CD14-positive monocyte (primary cell): ENCODE measurements at regions not wholly inside any gene's neighbourhood (a gene's known extent, or its start where the extent isn't known, plus 50 kb on each side); places are given as distances from the start of the nearest gene placed in this dataset.

Experiments used
- DNase-seq, 3 donors: peaks; one replicate each; pipeline ENCODE4 v3.0.0-alpha.2; 2011 to 2022
- H2AFZ ChIP-seq: 2 replicates; pipeline ENCODE4 v1.6.0; 2012; ENCODE audit warnings: mild to moderate bottlenecking, low read depth, low read length, inconsistent platforms; ENCODE audit not compliant: insufficient read depth, poor library complexity, severe bottlenecking
- H3K27ac ChIP-seq, 2 donors: 1 replicate in 1 of 2; 2 replicates in 1 of 2; pipeline ENCODE4 v1.5.1; 2012 to 2013; ENCODE audit warnings: low read length in 2 of 2, control low read depth in 1 of 2, inconsistent platforms in 1 of 2, low read depth in 1 of 2, mild to moderate bottlenecking in 1 of 2
- H3K27me3 ChIP-seq, 2 donors: one replicate each; pipeline versions ENCODE4 v1.6.0 to v1.6.1; 2011 to 2013; ENCODE audit warnings: low read length in 2 of 2; ENCODE audit not compliant: control insufficient read depth in 2 of 2, insufficient read depth in 2 of 2
- H3K36me3 ChIP-seq, 2 donors: replicated peaks in 1 of 2; 1 replicate in 1 of 2; 2 replicates in 1 of 2; pipeline versions ENCODE4 v1.5.1 to v1.6.1; 2012 to 2013; ENCODE audit warnings: low read length in 2 of 2, control low read depth in 1 of 2, inconsistent platforms in 1 of 2, mild to moderate bottlenecking in 1 of 2; ENCODE audit not compliant: insufficient read depth in 2 of 2, control insufficient read depth in 1 of 2
- H3K4me1 ChIP-seq, 2 donors: 1 replicate in 1 of 2; 2 replicates in 1 of 2; pipeline versions ENCODE4 v1.5.1 to v1.6.1; 2012 to 2013; ENCODE audit warnings: low read length in 2 of 2, control low read depth in 1 of 2, inconsistent platforms in 1 of 2, mild to moderate bottlenecking in 1 of 2, moderate library complexity in 1 of 2; ENCODE audit not compliant: insufficient read depth in 2 of 2, control insufficient read depth in 1 of 2
- H3K4me2 ChIP-seq: replicated peaks from 2 replicates; pipeline ENCODE3; 2012; ENCODE audit warnings: low read length, moderate library complexity, mild to moderate bottlenecking; ENCODE audit not compliant: poor library complexity, severe bottlenecking; ENCODE audit errors: extremely low read depth
- H3K4me3 ChIP-seq, 3 experiments: fragments of 200-600 bp in 1 of 3; sonication (generic) in 1 of 3; replicated peaks in 1 of 3; 1 replicate in 2 of 3; 2 replicates in 1 of 3; pipeline ENCODE4 v1.5.1; 2011 to 2013; ENCODE audit warnings: low read length in 3 of 3, mild to moderate bottlenecking in 3 of 3, control low read depth in 2 of 3, low read depth in 2 of 3, inconsistent platforms in 1 of 3, moderate library complexity in 1 of 3
- H3K79me2 ChIP-seq: 2 replicates; pipeline ENCODE4 v1.6.0; 2012; ENCODE audit warnings: mild to moderate bottlenecking, control low read depth, inconsistent platforms, low read length, moderate library complexity; ENCODE audit not compliant: insufficient read depth
- H3K9ac ChIP-seq: 2 replicates; pipeline ENCODE4 v1.6.0; 2017; ENCODE audit warnings: low read length, mild to moderate bottlenecking; ENCODE audit not compliant: insufficient read depth, poor library complexity, severe bottlenecking
- H3K9me3 ChIP-seq, 2 donors: replicated peaks in 1 of 2; 1 replicate in 1 of 2; 2 replicates in 1 of 2; pipeline versions ENCODE4 v1.5.1 to v1.6.1; 2012 to 2013; ENCODE audit warnings: low read length in 2 of 2, control low read depth in 1 of 2; ENCODE audit not compliant: control insufficient read depth in 1 of 2, insufficient read depth in 1 of 2
- H4K20me1 ChIP-seq: 2 replicates; pipeline ENCODE4 v1.6.0; 2012; ENCODE audit warnings: mild to moderate bottlenecking, low read length, control low read depth, moderate library complexity; ENCODE audit not compliant: insufficient read depth
- H3K27ac Mint-ChIP-seq, 7 donors: one replicate each; pipeline ENCODE4 v1.8.0; 2020; ENCODE audit warnings: mild to moderate bottlenecking in 7 of 7, mixed read lengths in 7 of 7, moderate library complexity in 6 of 7, inconsistent platforms in 2 of 7
- H3K27me3 Mint-ChIP-seq, 3 donors: one replicate each; pipeline ENCODE4 v1.8.0; 2021 to 2022; ENCODE audit warnings: low read depth in 3 of 3, mild to moderate bottlenecking in 3 of 3, mixed read lengths in 3 of 3, moderate library complexity in 3 of 3, inconsistent platforms in 1 of 3
- H3K36me3 Mint-ChIP-seq, 2 donors: one replicate each; pipeline ENCODE4 v1.8.0; 2020; ENCODE audit warnings: mixed read lengths in 2 of 2, inconsistent platforms in 1 of 2, mild to moderate bottlenecking in 1 of 2
- H3K4me1 Mint-ChIP-seq: one replicate; pipeline ENCODE4 v1.8.0; 2020; ENCODE audit warnings: mild to moderate bottlenecking, mixed read lengths
- H3K4me3 Mint-ChIP-seq, 2 donors: one replicate each; pipeline ENCODE4 v1.8.0; 2020; ENCODE audit warnings: mild to moderate bottlenecking in 2 of 2, mixed read lengths in 2 of 2, moderate library complexity in 1 of 2
- H3K9me3 Mint-ChIP-seq, 7 donors: one replicate each; pipeline ENCODE4 v1.8.0; 2020 to 2022; ENCODE audit warnings: mixed read lengths in 7 of 7, mild to moderate bottlenecking in 6 of 7, moderate library complexity in 6 of 7, inconsistent platforms in 2 of 7
- CTCF ChIP-seq: fragments of 200-600 bp; IDR thresholded peaks from one replicate; pipeline ENCODE4 v1.8.0; 2022; ENCODE audit warnings: antibody characterized with exemption, mild to moderate bottlenecking
- WGBS: methylation state at CpG from one replicate; pipeline ENCODE4 v1.1.5; 2013; ENCODE audit warnings: missing lambda C conversion rate; ENCODE audit not compliant: insufficient coverage; 5-methylcytosine and 5-hydroxymethylcytosine counted together
- intact Hi-C, 2 donors: fragments of 100-400 bp; cut with micrococcal nuclease; formaldehyde crosslinking; loops; one replicate each; pipeline versions ENCODE4 v1.15.0 to v1.15.1; 2023

GRCh38 chr20:11156922-11157321 lies 483.1 kb upstream of the JAG1 start:
- H3K4me3 Mint-ChIP-seq: no peak overlapping the region
- H2AFZ ChIP-seq: no peak overlapping the region

GRCh38 chr20:11158146-11158545 lies 484.3 kb upstream of the JAG1 start:
- H3K9me3 Mint-ChIP-seq: peaks cover 0 to 2% (median 0%) of the 10 kb centered on the region in 7 donors
- peaks cover 2% of the 10 kb centered on the region for H3K4me1 Mint-ChIP-seq
- H3K79me2 ChIP-seq: no peaks in the 10 kb centered on the region
- no peaks in the 10 kb centered on the region for H3K27me3 ChIP-seq
- no peaks in the 10 kb centered on the region for H3K9me3 ChIP-seq
- no peak for DNase-seq
- H3K4me3 Mint-ChIP-seq: no peak overlapping the region
- no peak overlapping the region for H2AFZ ChIP-seq
- H3K4me1 ChIP-seq: no peaks in the 10 kb centered on the region
- WGBS: 100% methylated on average over 1 of the region's 2 CpGs
- no peaks in the 10 kb centered on the region for H3K36me3 ChIP-seq
- H3K27me3 Mint-ChIP-seq: no peaks in the 10 kb centered on the region
- H4K20me1 ChIP-seq: no peaks in the 10 kb centered on the region
- intact Hi-C loops: no loop called here
- no peak for TF ChIP-seq CTCF
- no peak overlapping the region for H3K27ac ChIP-seq
- H3K4me3 ChIP-seq: no peak overlapping the region
- H3K9ac ChIP-seq: no peak overlapping the region
- H3K4me2 ChIP-seq: no peak overlapping the region
- H3K36me3 Mint-ChIP-seq: no peaks in the 10 kb centered on the region
- no peak overlapping the region for H3K27ac Mint-ChIP-seq

More at GRCh38 chr20:11156922-11157321, 483.1 kb upstream of the JAG1 start:
- no peak for DNase-seq
- Histone ChIP-seq H4K20me1 (no peaks in the 10 kb centered on the region), H3K9me3 (peaks cover 0 to 10% of the 10 kb centered on the region in 2 donors), H3K27ac (no peak overlapping the region), H3K4me3 (no peak overlapping the region), H3K36me3 (no peaks in the 10 kb centered on the region), H3K79me2 (no peaks in the 10 kb centered on the region), H3K4me1 (no peaks in the 10 kb centered on the region), H3K9ac (no peak overlapping the region), H3K4me2 (no peak overlapping the region), H3K27me3 (no peaks in the 10 kb centered on the region)
- no peaks in the 10 kb centered on the region for H3K27me3 Mint-ChIP-seq
- H3K36me3 Mint-ChIP-seq: no peaks in the 10 kb centered on the region
- intact Hi-C loops: no loop called here
- H3K9me3 Mint-ChIP-seq: peaks cover 0 to 4% (median 2%) of the 10 kb centered on the region in 7 donors
- no peak for TF ChIP-seq CTCF
- H3K27ac Mint-ChIP-seq: no peak overlapping the region
- peaks cover 2% of the 10 kb centered on the region for H3K4me1 Mint-ChIP-seq
- WGBS: 78% methylated on average over 1 of the region's 3 CpGs
